ENCODE measurements at regions not wholly inside any gene's neighbourhood (a gene's known extent, or its start where the extent isn't known, plus 50 kb on each side); places are given as distances from the start of the nearest gene placed in this dataset.

DNA sequence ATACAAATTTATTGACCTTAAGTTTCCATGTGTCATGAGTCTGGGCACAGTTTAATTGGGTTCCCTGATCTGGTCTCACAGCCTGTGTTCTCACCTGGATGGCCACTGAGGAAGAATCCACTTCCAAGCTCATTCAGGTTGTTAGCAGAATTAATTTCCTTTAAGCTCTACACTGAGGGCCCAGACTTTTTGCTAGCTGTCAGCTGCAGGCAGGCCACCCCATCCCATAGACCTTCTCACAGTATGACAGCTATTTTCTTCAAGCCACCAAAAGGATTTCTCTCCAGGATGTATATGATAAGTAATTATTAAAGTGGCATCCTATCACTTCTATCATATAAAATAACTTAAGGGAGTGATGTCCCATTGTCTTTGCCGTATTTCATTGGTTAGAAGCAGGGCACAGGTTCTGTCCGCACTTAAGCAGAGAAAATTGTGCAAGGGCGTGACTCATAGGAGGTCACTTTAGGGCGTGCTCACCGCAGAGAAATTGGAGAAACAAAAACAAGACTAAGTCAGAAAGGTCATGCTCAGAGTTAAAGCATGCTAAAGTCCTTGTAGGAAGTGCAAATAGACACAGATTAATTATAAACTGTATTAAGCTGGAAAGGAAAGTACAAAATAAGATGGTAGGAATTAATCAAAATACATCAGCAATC lies 109.9 kb downstream of the AHR start:
- no peak for TF ChIP-seq EZH2 (IDR thresholded peaks at IDR 0.05; ENCODE audit: insufficient read depth, low read length)
- TF ChIP-seq, protein P1, sequence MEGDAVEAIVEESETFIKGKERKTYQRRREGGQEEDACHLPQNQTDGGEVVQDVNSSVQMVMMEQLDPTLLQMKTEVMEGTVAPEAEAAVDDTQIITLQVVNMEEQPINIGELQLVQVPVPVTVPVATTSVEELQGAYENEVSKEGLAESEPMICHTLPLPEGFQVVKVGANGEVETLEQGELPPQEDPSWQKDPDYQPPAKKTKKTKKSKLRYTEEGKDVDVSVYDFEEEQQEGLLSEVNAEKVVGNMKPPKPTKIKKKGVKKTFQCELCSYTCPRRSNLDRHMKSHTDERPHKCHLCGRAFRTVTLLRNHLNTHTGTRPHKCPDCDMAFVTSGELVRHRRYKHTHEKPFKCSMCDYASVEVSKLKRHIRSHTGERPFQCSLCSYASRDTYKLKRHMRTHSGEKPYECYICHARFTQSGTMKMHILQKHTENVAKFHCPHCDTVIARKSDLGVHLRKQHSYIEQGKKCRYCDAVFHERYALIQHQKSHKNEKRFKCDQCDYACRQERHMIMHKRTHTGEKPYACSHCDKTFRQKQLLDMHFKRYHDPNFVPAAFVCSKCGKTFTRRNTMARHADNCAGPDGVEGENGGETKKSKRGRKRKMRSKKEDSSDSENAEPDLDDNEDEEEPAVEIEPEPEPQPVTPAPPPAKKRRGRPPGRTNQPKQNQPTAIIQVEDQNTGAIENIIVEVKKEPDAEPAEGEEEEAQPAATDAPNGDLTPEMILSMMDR (IDR thresholded peaks at IDR 0.05; ENCODE audit: insufficient read depth, low read depth, low read length), result no peak

Measured in astrocyte (in vitro differentiated cells and primary cell).